H1 (cell line): ENCODE measurements at regions not wholly inside any gene's neighbourhood (a gene's known extent, or its start where the extent isn't known, plus 50 kb on each side); places are given as distances from the start of the nearest gene placed in this dataset.

Experiments
- CTCF ChIA-PET: fragments of 300-600 bp; sonication (Branson Sonifier 250); formaldehyde crosslinking; loops from one replicate; lab custom pipeline; 2021; ENCODE audit not compliant: partially characterized antibody; lab: Charles Lee
- POLR2A ChIA-PET: fragments of 300-600 bp; sonication (Branson Sonifier 250); formaldehyde crosslinking; loops from one replicate; lab custom pipeline; 2021; ENCODE audit warnings: inconsistent platforms; ENCODE audit not compliant: partially characterized antibody; lab: Charles Lee
- DNase-seq, 2 experiments: peaks; one replicate each; pipeline versions ENCODE4 v3.0.0 to v3.0.0-alpha.2; 2010 to 2022; ENCODE audit warnings: low spot score in 2 of 2, low read depth in 1 of 2, mixed read lengths in 1 of 2
- FAIRE-seq: peaks from 2 replicates; lab custom pipeline; 2011; peaks lifted over from hg19 to GRCh38; lab: Jason Lieb, UNC
- H2AFZ ChIP-seq: 2 replicates; pipeline ENCODE4 v1.8.1; 2012; ENCODE audit warnings: low read length, inconsistent platforms
- H2AK5ac ChIP-seq: 2 replicates; pipeline ENCODE4 v1.6.1; 2013; ENCODE audit warnings: low read depth, low read length
- H2BK120ac ChIP-seq: replicated peaks from 2 replicates; pipeline ENCODE3; 2013; ENCODE audit warnings: low read depth, low read length, inconsistent platforms
- H2BK12ac ChIP-seq: 2 replicates; pipeline ENCODE4 v1.6.1; 2013; ENCODE audit warnings: low read depth, low read length
- H2BK15ac ChIP-seq: 2 replicates; pipeline ENCODE4 v1.6.1; 2013; ENCODE audit warnings: low read length
- H2BK20ac ChIP-seq: 2 replicates; pipeline ENCODE4 v1.6.1; 2013; ENCODE audit warnings: low read length
- H2BK5ac ChIP-seq: 2 replicates; pipeline ENCODE4 v1.6.1; 2013; ENCODE audit warnings: low read depth, low read length
- H3K14ac ChIP-seq: 2 replicates; pipeline ENCODE4 v1.6.1; 2013; ENCODE audit warnings: inconsistent platforms; ENCODE audit not compliant: insufficient read length
- H3K18ac ChIP-seq: 2 replicates; pipeline ENCODE4 v1.6.1; 2013; ENCODE audit warnings: low read length; ENCODE audit errors: extremely low read depth
- H3K23ac ChIP-seq: 2 replicates; pipeline ENCODE4 v1.6.1; 2013; ENCODE audit warnings: inconsistent platforms; ENCODE audit not compliant: insufficient read length
- H3K23me2 ChIP-seq: 2 replicates; pipeline ENCODE4 v1.6.1; 2013; ENCODE audit warnings: low read depth, low read length
- H3K27ac ChIP-seq: 2 replicates; pipeline ENCODE4 v1.6.1; 2011; ENCODE audit warnings: low read depth, low read length, inconsistent platforms
- H3K27me3 ChIP-seq, 4 experiments: replicated peaks in 1 of 4; 1 replicate in 1 of 4; 2 replicates in 3 of 4; pipeline versions ENCODE4 v1.6.1 to v1.8.1; 2011 to 2013; ENCODE audit warnings: low read length in 3 of 4, mild to moderate bottlenecking in 3 of 4, inconsistent platforms in 2 of 4, mixed read lengths in 2 of 4, moderate library complexity in 1 of 4; ENCODE audit not compliant: control insufficient read depth in 3 of 4, insufficient read depth in 3 of 4; ENCODE audit errors: extremely low read depth in 1 of 4
- H3K36me3 ChIP-seq, 4 experiments: 2 replicates each; pipeline versions ENCODE4 v1.6.1 to v1.8.1; 2011 to 2013; ENCODE audit warnings: mild to moderate bottlenecking in 4 of 4, low read length in 3 of 4, moderate library complexity in 2 of 4, control low read depth in 1 of 4, inconsistent platforms in 1 of 4; ENCODE audit not compliant: insufficient read depth in 4 of 4, control insufficient read depth in 2 of 4
- H3K4ac ChIP-seq: replicated peaks from 2 replicates; pipeline ENCODE3; 2013; ENCODE audit warnings: low read length, low read depth, mixed read lengths, inconsistent platforms; ENCODE audit not compliant: insufficient read length
- H3K4me1 ChIP-seq, 4 experiments: replicated peaks in 1 of 4; 1 replicate in 1 of 4; 2 replicates in 3 of 4; pipeline versions ENCODE4 v1.6.1 to v1.8.1; 2011 to 2013; ENCODE audit warnings: low read length in 3 of 4, inconsistent platforms in 2 of 4, mixed read lengths in 1 of 4; ENCODE audit not compliant: insufficient read depth in 4 of 4, control insufficient read depth in 3 of 4
- H3K4me2 ChIP-seq, 2 experiments: 2 replicates each; pipeline versions ENCODE4 v1.6.1 to v1.8.1; 2011 to 2013; ENCODE audit warnings: low read depth in 2 of 2, low read length in 2 of 2, control low read depth in 1 of 2, inconsistent platforms in 1 of 2, mild to moderate bottlenecking in 1 of 2; ENCODE audit not compliant: insufficient read depth in 1 of 2
- H3K4me3 ChIP-seq, 4 experiments: fragments of 200-600, 300-600 bp in 1 of 4; sonication (generic), shearing (Covaris generic), sonication (Bioruptor Twin) in 1 of 4; 2 replicates each; pipeline versions ENCODE4 v1.5.1 to v1.8.1; 2011 to 2016; ENCODE audit warnings: low read length in 4 of 4, low read depth in 3 of 4, control low read depth in 2 of 4, inconsistent platforms in 2 of 4, mild to moderate bottlenecking in 2 of 4, mixed read lengths in 1 of 4, moderate library complexity in 1 of 4; ENCODE audit not compliant: insufficient read depth in 2 of 4; ENCODE audit errors: extremely low read depth in 1 of 4
- H3K56ac ChIP-seq: replicated peaks from 2 replicates; pipeline ENCODE3; 2013; ENCODE audit warnings: low read depth, mild to moderate bottlenecking, mixed read lengths, low read length, inconsistent platforms; ENCODE audit not compliant: insufficient read length
- H3K79me1 ChIP-seq: 2 replicates; pipeline ENCODE4 v1.6.1; 2013; ENCODE audit warnings: low read depth, low read length, control low read depth
- H3K79me2 ChIP-seq, 2 experiments: 2 replicates each; pipeline versions ENCODE4 v1.6.1 to v1.8.1; 2012 to 2013; ENCODE audit warnings: low read length in 2 of 2, mild to moderate bottlenecking in 2 of 2, inconsistent platforms in 1 of 2; ENCODE audit not compliant: insufficient read depth in 2 of 2, control insufficient read depth in 1 of 2
- H3K9ac ChIP-seq, 4 experiments: replicated peaks in 1 of 4; 1 replicate in 1 of 4; 2 replicates in 3 of 4; pipeline versions ENCODE4 v1.6.1 to v1.8.1; 2011 to 2013; ENCODE audit warnings: low read depth in 3 of 4, low read length in 3 of 4, control low read depth in 2 of 4, mild to moderate bottlenecking in 2 of 4, moderate library complexity in 2 of 4, inconsistent platforms in 1 of 4; ENCODE audit errors: extremely low read depth in 1 of 4
- H3K9me3 ChIP-seq, 2 experiments: 2 replicates each; pipeline versions ENCODE4 v1.6.1 to v1.8.1; 2012 to 2013; ENCODE audit warnings: mild to moderate bottlenecking in 2 of 2, moderate library complexity in 2 of 2, control low read depth in 1 of 2, inconsistent platforms in 1 of 2, low read depth in 1 of 2, low read length in 1 of 2, mixed read lengths in 1 of 2; ENCODE audit not compliant: insufficient read depth in 2 of 2
- H4K20me1 ChIP-seq, 2 experiments: replicated peaks in 1 of 2; 2 replicates each; pipeline versions ENCODE3 to v1.8.1; 2011 to 2013; ENCODE audit warnings: inconsistent platforms in 2 of 2, low read length in 2 of 2, mild to moderate bottlenecking in 1 of 2; ENCODE audit not compliant: insufficient read depth in 2 of 2, control insufficient read depth in 1 of 2
- H4K5ac ChIP-seq: 2 replicates; pipeline ENCODE4 v1.6.1; 2013; ENCODE audit warnings: low read length, low read depth, mixed read lengths, inconsistent platforms; ENCODE audit not compliant: insufficient read length
- H4K8ac ChIP-seq: 2 replicates; pipeline ENCODE4 v1.8.0; 2013; ENCODE audit warnings: mild to moderate bottlenecking, moderate library complexity, low read length, inconsistent platforms; ENCODE audit not compliant: insufficient read depth; ENCODE audit errors: extremely low read depth
- H4K91ac ChIP-seq: replicated peaks from 2 replicates; pipeline ENCODE3; 2013; ENCODE audit warnings: low read length, mixed read lengths, inconsistent platforms; ENCODE audit not compliant: insufficient read length
- EGR1 ChIP-seq: IDR thresholded peaks from 2 replicates; pipeline ENCODE4 v1.6.1; 2011; ENCODE audit warnings: low read depth, low read length, borderline replicate concordance
- GABPA ChIP-seq: IDR thresholded peaks from 2 replicates; pipeline ENCODE4 v1.6.1; 2011; ENCODE audit warnings: mild to moderate bottlenecking, low read length, moderate library complexity, borderline replicate concordance; ENCODE audit not compliant: insufficient read depth
- KDM1A ChIP-seq: fragments of 200-600, 300-600 bp; sonication (generic); IDR thresholded peaks from 2 replicates; pipeline ENCODE4 v1.7.1; 2016; ENCODE audit warnings: mild to moderate bottlenecking, low read length, borderline replicate concordance
- KDM5A ChIP-seq: fragments of 200-600 bp; IDR thresholded peaks from 2 replicates; pipeline ENCODE4 v1.7.1; 2012; ENCODE audit warnings: mild to moderate bottlenecking, low read length, inconsistent platforms, mixed read lengths
- RBBP5 ChIP-seq: IDR thresholded peaks from 2 replicates; pipeline ENCODE4 v1.7.1; 2012; ENCODE audit warnings: low read depth, mild to moderate bottlenecking, inconsistent platforms, low read length, moderate library complexity, borderline replicate concordance
- RNF2 ChIP-seq: fragments of 200-900, 300-1000 bp; sonication (generic); IDR thresholded peaks from 2 replicates; pipeline ENCODE4 v1.7.1; 2016; ENCODE audit warnings: borderline replicate concordance, low read depth, mild to moderate bottlenecking, antibody characterized with exemption, low read length; ENCODE audit not compliant: poor library complexity, severe bottlenecking; ENCODE audit errors: missing control alignments
- SAP30 ChIP-seq: fragments of 300-600 bp; sonication (generic); IDR thresholded peaks from 2 replicates; pipeline ENCODE4 v1.7.1; 2012; ENCODE audit warnings: low read length, moderate library complexity, mild to moderate bottlenecking, inconsistent platforms; ENCODE audit not compliant: insufficient read depth, insufficient replicate concordance
- SIRT6 ChIP-seq: IDR thresholded peaks from one replicate; pipeline ENCODE4 v1.7.1; 2012; ENCODE audit warnings: low read length, inconsistent platforms
- SP2 ChIP-seq: IDR thresholded peaks from 2 replicates; pipeline ENCODE4 v1.6.1; 2012; ENCODE audit warnings: mild to moderate bottlenecking, low read length, inconsistent platforms
- SRF ChIP-seq: IDR thresholded peaks from 2 replicates; pipeline ENCODE4 v1.6.1; 2011; ENCODE audit warnings: mild to moderate bottlenecking, low read depth, low read length, moderate library complexity
- TBP ChIP-seq: IDR thresholded peaks from 2 replicates; pipeline ENCODE4 v1.6.1; 2011; ENCODE audit warnings: low read depth, low read length, improper control_type of control experiment
- WGBS, 2 experiments: shearing (Covaris generic) in 1 of 2; methylation state at CpG; one replicate each; pipeline versions ENCODE4 v1.1.6 to v1.1.7; 2013 to 2015; ENCODE audit warnings: low lambda C conversion rate in 2 of 2, mixed read lengths in 2 of 2, inconsistent platforms in 1 of 2, low coverage in 1 of 2, missing lambda C conversion rate in 1 of 2; ENCODE audit not compliant: insufficient replicate concordance in 2 of 2, insufficient coverage in 1 of 2, insufficient read length in 1 of 2; ENCODE audit errors: extremely low coverage in 1 of 2, missing lambda C conversion rate in 1 of 2; 5-methylcytosine and 5-hydroxymethylcytosine counted together
- TF ChIP-seq, protein P1 (sequence below): IDR thresholded peaks from 2 replicates; pipeline ENCODE4 v1.6.1; 2011; ENCODE audit warnings: low read length, improper control_type of control experiment

DNA sequence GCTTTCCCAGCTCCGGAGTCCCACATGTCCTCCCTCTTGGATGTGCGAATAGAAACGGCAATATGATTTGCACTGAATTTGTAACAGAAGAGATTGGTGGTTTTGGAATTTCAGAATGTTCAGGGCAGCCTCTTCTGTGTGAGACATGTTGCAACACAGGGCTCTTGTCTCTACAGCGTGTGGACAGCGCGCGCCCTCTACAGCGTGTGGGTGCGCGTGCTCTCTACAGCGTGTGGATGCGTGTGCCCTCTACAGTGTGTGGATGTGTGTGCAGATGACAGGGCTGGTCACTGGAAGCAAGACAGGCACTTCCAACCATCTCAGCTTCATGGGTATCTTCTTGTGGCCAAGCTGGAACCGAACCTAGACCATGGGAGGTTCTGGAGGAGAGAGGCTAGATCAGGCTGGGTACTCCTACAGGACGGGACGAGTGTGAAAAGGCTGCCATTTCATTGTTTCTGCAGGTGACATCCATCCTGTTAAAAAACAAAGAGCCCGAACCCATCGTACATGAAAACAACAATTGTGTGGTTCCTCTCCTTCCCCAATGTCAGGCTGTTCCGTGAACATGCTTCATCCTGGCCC, 78.4 kb downstream of the TEX29 start:
- no peak overlapping the region for H3K9ac ChIP-seq
- H3K23ac ChIP-seq, result no peak overlapping the region
- ChIA-PET CTCF (interaction anchor here (1.8 to 6.0 kb wide), 2 partner anchors 30 to 54 kb away, joined by 4 to 21 read pairs; no protein-coding TSS in a partner anchor), POLR2A (no interaction called here)
- no peaks in the 10 kb centered on the region for H3K36me3 ChIP-seq
- H4K8ac ChIP-seq, result no peak overlapping the region
- no peaks in the 10 kb centered on the region for H4K20me1 ChIP-seq
- WGBS, 2 experiments, result 86% methylated on average over 18 of the region's 18 CpGs; no CpG with 5 or more reads in 1 of the 2 experiments
- no peak overlapping the region for H3K4ac ChIP-seq
- no peak overlapping the region for H3K27ac ChIP-seq
- no peak overlapping the region for H3K18ac ChIP-seq
- no peak overlapping the region for H3K4me2 ChIP-seq
- H4K91ac ChIP-seq, result no peak overlapping the region
- no peak overlapping the region for H2BK120ac ChIP-seq
- H3K56ac ChIP-seq, result no peak overlapping the region
- no peak overlapping the region for H2AFZ ChIP-seq
- no peaks in the 10 kb centered on the region for H3K23me2 ChIP-seq
- no peak overlapping the region for H3K4me3 ChIP-seq
- H3K14ac ChIP-seq, result no peak overlapping the region
- H4K5ac ChIP-seq, result no peak overlapping the region
- no peaks in the 10 kb centered on the region for H3K79me2 ChIP-seq
- no peaks in the 10 kb centered on the region; a peak in 1 of 7 replicates for H3K4me1 ChIP-seq
- no peak overlapping the region for H2BK12ac ChIP-seq
- H2BK15ac ChIP-seq, result 0 out of 2 replicates have a peak overlapping the region, but pooled peaks have one; percentile 61
- no peak overlapping the region for H2AK5ac ChIP-seq
- no peaks in the 10 kb centered on the region for H3K27me3 ChIP-seq
- DNase-seq (no peak), FAIRE-seq (no peak)
- H2BK5ac ChIP-seq, result no peak overlapping the region
- no peak overlapping the region for H2BK20ac ChIP-seq
- peaks cover 0 to 4% of the 10 kb centered on the region in 2 experiments; a peak in 1 of 4 replicates for H3K9me3 ChIP-seq
- no peaks in the 10 kb centered on the region for H3K79me1 ChIP-seq
- TF ChIP-seq KDM5A (no peak), GABPA (no peak), TBP (no peak), EGR1 (no peak), RBBP5 (no peak), KDM1A (no peak), SRF (no peak), SAP30 (no peak), RNF2 (no peak), SP2 (no peak), SIRT6 (no peak)
- TF ChIP-seq, protein P1, sequence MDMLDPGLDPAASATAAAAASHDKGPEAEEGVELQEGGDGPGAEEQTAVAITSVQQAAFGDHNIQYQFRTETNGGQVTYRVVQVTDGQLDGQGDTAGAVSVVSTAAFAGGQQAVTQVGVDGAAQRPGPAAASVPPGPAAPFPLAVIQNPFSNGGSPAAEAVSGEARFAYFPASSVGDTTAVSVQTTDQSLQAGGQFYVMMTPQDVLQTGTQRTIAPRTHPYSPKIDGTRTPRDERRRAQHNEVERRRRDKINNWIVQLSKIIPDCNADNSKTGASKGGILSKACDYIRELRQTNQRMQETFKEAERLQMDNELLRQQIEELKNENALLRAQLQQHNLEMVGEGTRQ, result no peak
